SHP77 treated with DMSO at 0.1 percent for 48 hours (cell line): ENCODE measurements at regions not wholly inside any gene's neighbourhood (a gene's known extent, or its start where the extent isn't known, plus 50 kb on each side); places are given as distances from the start of the nearest gene placed in this dataset.
"Not testable (repeated sequence)": the region's sequence is repeated elsewhere in the genome, so short reads cannot be mapped to it uniquely, and the experiment has no call there.

Experiments used
- DNase-seq: peaks from one replicate; lab custom pipeline; 2025; lab: John Stamatoyannopoulos, UW

DNA sequence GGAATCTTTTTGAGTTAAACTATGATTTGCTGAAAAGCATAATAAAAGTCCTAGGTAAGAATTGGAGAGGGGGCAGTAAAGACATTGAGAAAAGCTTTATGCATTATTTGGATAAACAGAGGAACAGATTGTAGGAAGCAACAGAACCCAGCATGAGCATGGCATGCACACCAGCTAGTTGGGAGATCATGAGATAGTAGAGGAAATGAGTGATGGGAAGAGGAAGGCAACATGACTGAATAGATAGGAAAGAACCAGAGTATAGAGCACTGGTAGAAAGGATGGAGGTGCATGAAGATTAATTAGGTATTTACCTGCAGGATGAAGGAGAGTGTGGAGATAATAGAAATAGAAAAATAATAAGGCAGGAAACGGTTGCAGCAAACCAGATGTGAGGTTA is 248.5 kb upstream of the LMO3 start:
- DNase-seq = no peak

DNA sequence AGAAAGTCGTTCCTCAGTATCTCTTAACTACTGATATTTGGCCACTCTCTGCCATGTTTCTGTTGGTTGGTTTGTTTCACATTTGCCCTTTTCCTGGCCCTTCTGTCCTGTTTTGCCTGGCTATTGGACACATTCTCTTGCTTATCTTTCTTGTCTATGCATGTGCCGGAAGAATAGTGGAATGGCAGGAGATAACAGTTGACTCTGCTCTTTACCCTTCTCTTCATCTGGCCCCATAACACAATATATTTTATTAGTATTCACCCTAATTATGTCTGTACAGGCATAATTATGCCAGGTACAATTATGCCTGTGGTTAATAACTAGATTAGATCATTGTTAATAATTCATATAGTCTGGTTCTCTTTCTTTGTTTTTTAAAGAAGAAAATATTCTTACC is 243.5 kb upstream of the LMO3 start:
- DNase-seq = no peak

GRCh38 chr12:16844875-16845274 is 238.9 kb upstream of the LMO3 start:
- no peak for DNase-seq

- DNase-seq = no peak
Observed at GRCh38 chr12:16833376-16834015, 227.5 kb upstream of the LMO3 start.

GRCh38 chr12:16828891-16829290 is 222.9 kb upstream of the LMO3 start:
- no peak for DNase-seq

DNA sequence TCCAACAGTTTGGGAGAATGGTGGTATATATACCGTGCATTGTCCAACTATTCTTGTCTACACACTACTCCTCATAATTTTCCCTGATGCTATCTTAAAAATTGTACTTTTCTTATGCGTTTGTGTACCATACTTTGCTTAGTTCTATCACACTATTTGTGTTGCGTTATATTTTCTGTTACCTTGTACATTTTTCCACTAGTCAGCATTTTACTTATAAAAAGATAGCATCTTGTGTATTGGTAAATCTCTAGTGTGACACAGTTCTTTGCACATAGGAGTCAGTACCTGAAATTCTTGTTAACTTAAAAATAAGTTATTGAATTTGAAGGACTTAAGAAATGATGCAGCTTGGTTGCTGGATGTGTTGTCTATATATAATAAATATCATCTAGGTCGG is 201.8 kb upstream of the LMO3 start:
- DNase-seq = no peak

DNA sequence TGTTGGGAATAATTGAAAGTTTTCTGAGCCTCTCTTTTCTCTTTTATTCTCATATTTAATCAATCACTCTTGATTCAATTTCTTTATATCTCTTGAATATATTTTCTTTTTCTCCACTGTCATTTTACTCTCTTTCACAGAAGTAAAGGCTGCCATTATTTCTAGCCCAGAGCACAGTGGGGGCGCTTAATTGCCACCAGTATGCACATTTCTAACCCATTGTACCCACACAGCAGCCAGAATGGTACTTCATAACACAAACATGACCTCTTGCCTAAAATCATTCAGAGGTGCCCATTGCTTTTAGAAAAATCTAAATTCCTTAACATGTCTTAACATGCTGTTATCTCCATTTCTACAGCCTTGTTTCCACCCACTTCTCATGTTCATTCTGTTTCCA is 190.2 kb upstream of the LMO3 start:
- no peak for DNase-seq

DNA sequence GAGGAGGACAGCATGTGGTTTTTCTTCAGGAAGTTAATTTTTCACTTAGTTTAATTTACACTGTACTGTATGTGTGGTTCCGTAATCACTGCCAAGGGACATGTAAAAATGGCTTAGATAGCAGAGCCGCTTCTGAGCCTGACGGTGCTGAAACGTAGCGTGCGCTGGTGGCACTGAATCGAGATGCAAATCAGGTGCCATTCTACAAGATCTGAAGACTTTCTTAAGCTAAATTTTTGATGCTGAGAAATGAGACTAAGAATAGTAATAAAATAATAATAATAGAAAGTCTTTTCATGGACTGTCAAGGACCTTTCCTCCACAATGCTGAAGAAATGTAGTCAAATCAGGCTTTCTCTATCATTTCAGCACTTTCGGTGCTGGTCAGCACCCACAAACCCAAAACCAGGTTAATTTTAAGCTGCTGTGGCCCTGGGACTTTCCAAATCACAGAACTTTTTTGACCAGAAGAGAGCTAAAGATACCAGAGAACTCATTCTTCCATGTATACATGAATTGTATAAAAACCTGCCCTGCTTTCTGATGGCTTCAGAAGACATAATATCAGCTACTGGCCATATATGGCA is 183.3 kb upstream of the LMO3 start:
- DNase-seq = no peak

- DNase-seq = no peak
Observed at GRCh38 chr12:16788506-16789203, 182.7 kb upstream of the LMO3 start.

DNA sequence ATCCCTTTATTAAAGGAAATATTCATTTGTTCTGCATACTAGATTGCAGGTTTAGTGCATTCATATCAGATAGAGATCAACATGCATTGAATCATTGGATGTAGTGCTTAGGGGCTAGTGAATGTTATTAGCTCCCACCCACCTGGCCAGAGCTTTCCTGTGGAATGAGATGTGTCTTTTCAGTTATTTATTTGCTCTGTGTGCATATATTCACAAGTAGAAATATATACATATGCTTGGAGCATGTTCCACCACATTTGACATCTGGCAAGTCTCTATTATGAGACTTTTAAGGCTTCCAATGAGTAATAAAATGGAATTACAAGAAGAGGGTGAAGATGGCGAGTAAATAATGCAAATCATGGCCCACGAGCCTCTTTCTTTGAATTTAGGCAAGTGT is 180.0 kb upstream of the LMO3 start:
- no peak for DNase-seq

DNA sequence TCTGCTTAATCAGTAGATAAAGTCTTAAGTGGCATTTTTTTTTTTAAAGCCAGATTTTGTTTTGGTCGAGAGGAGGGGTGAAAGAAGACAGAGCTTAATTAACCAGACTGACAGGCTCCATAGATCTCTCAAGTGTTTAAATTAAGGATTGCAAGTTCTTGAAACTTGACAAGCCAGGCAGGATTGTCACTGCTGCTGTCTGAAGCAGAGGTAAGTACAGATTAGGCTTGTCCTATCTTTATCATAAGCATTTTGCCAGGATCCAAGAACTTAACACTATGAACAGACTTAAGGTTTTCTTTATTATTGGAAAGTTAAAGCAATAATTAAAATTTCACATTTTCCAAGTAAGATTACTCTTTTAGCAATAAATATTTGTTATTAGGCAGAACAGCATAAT is 179.6 kb upstream of the LMO3 start:
- no peak for DNase-seq

DNA sequence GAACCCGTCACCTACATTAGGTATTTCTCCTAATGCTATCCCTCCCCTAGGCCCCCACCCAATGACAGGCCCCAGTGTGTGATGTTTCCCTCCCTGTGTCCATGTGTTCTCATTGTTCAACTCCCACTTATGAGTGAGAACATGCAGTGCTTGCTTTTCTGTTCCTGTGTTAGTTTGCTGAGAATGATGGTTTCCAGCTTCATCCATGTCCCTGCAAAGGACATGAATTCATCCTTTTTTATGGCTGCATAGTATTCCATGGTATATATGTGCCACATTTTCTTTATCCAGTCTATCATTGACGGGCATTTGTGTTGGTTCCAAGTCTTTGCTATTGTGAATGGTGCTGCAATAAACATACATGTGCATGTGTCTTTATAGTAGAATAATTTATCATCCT is 163.2 kb upstream of the LMO3 start:
- DNase-seq = not testable (repeated sequence)

GRCh38 chr12:16766736-16767135 is 160.8 kb upstream of the LMO3 start:
- DNase-seq = no peak

- no peak for DNase-seq
Observed at GRCh38 chr12:16763901-16764300, 157.9 kb upstream of the LMO3 start.

DNA sequence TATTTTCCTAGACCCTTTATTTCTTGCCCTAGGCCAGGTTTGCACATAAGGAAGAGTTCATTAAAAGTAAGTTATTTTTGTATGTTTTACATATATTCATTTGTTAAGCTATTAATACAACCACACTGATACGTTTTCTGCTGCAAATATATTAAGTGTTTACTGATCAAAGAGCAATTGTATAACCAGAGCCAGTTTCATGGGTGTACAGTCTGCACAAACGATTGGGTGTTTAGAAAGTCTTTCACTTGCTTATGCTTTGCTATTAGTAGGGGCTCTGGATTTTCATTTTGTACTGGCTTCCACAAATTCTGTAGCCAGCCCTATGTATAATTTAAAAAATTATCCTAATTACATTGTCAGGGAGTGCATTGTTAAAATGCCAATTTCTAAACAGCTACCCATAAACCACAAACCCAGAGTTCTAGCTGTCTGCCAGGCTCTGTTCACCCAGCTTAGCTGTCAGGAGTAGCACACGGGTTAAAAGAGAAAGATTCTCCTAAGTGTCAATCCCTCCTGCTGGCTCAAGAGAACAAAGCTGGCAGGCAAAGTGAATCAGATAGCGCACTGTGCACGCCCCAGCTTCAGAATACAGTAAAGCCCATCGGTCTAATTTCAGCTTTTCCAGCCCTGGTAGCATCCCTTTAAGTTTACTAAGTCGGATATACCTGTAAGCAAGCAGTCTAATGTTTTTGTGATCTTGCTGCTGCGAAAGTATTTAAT is 151.0 kb upstream of the LMO3 start:
- DNase-seq = no peak

GRCh38 chr12:16730772-16731171 is 124.8 kb upstream of the LMO3 start:
- no peak for DNase-seq

GRCh38 chr12:16726879-16727278 is 120.9 kb upstream of the LMO3 start:
- no peak for DNase-seq

GRCh38 chr12:16719713-16720416 is 113.9 kb upstream of the LMO3 start:
- no peak for DNase-seq

- DNase-seq = no peak
Observed at GRCh38 chr12:16716928-16717327, 111.0 kb upstream of the LMO3 start.

- DNase-seq = no peak
Observed at GRCh38 chr12:16692099-16692498, 86.1 kb upstream of the LMO3 start.

- DNase-seq = no peak
Observed at GRCh38 chr12:16691624-16692023, 85.7 kb upstream of the LMO3 start.

- no peak for DNase-seq
Observed at GRCh38 chr12:16688200-16688599, 82.2 kb upstream of the LMO3 start.
